GM12892 (cell line): ENCODE measurements at regions not wholly inside any gene's neighbourhood (a gene's known extent, or its start where the extent isn't known, plus 50 kb on each side); places are given as distances from the start of the nearest gene placed in this dataset.

ENCODE experiments used
- POLR2A ChIP-seq: IDR thresholded peaks from 2 replicates; pipeline ENCODE4 v1.6.1; 2011; ENCODE audit warnings: low read depth, low read length, control low read depth
- POLR2AphosphoS5 ChIP-seq: IDR thresholded peaks from 2 replicates; pipeline ENCODE4 v1.6.1; 2011; ENCODE audit warnings: low read depth, low read length, control low read depth

DNA sequence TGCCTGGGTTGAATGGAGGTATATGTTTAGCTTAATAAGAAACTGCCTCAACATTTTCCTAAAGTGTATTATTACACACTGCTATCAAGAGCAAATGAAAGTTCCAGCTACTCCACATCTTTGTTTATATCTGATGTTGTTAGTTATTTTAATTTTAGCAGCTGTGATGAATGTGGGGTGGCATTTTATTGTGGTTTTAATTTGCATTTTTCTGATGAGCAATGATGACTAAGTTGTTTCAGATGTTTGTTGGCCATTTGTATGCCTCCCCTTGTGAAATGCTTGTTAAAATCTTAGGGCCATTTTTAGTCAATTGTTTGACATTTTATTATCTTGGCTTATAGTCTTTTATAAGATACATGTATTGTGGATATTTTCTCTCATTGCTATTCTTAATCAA, 260.4 kb upstream of the SLCO3A1 start:
- TF ChIP-seq POLR2A (no peak), POLR2AphosphoS5 (no peak)
